GM19324 (cell line): ENCODE measurements at regions not wholly inside any gene's neighbourhood (a gene's known extent, or its start where the extent isn't known, plus 50 kb on each side); places are given as distances from the start of the nearest gene placed in this dataset.

Source experiments
- ATAC-seq: cut with Tn5 transposase; IDR thresholded peaks from one replicate; pipeline ENCODE4 v1.9.1; 2021; ENCODE audit warnings: mild to moderate bottlenecking, moderate library complexity; ENCODE audit not compliant: unreplicated experiment, low FRiP score

DNA sequence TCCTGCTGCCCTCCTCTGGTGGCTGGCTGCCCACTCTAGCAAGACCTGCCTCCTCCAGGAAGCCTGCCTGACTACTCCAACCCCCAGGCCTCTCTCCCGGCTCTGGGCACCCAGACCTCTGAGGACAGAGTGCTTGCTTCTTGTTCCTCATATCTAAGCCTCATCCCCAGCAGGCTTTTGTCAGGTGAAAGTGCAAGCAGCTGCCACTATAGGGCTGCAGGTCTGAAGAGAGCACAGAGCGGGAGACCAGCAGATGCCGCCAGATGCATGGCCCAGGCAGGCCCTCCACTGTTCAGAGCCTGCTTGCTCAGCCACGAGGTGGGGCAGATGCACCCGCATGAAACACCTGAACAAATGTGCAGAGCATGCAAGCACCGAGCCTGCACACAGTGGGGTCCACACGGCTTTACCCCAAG lies 73.0 kb downstream of the SERPINA3 start:
- no peak for ATAC-seq

DNA sequence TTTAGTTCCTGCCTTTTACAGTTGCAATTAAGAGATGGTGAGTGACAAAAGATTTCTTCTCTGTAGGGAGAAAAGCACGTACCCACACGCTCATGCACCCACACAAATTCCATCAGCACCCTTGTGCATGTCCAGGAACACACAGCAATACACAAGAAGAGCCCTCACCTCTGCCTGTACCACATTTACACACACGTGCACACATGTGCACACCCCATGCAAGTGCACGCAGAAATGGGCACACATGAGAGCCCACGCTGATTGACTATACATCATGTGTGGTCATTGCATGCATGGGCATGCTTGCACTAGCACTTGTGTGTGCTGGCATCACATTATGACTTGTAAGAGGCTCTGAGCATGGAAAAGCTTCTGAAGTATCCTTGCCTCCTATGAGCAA lies 70.5 kb downstream of the SERPINA3 start:
- ATAC-seq, result no peak

DNA sequence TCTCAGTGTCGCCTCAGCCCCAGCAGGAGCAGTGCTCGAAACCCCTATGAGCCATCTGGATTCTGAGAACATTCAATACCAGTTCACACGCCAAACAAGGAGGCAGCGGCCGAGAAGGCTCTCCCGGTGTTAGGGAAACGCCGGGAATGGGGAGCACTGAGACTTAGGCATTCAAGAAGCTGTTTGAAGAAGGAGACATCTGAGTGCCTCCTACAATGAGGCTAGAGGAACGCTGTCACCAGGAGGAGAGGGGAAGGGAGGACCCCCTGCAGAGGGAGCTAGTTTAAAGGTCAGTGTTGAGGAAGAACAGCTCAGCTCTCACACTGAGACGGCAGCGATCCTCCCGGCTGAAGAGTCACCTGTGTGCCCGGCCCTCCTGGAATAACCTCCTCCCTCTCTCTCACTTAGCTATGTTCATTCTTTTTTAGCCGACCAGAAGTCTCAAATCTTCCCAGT lies 69.9 kb downstream of the SERPINA3 start:
- no peak for ATAC-seq

DNA sequence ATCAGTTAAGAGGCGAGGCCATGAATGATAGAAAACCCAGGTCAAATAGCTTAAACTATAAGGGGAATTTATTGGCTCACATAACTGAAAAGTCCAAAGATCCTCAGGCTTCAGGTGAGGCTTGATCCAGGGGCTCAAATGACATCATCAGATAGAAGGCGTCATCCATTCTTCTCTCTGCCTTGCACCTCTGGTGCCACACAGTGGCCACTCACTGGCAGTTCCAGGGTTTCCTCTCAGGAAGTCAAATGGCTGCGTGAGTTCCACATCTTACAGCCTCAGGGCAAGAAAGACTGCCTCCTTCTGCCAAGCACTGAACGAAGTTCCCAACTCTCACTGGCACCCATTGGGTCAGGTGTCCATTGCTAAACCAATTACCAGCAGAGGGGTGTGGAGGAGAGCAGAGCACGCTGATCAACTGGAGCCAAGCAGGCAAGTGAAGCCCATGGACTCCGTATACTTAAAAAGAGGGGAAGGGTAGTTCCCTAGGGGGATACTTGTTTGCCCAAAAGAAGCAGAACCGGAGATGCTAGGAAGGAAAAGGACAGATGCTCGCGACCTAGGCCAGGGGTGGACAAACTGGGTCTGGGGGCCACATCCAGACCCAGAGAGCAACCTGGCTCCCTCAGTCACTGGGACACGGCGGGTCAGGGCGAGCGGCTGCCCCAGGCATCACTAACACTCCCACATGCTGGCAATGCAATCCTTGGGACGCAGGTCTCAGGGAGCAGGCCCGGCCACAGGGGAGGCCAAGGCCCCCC lies 69.3 kb downstream of the SERPINA3 start:
- ATAC-seq, result no peak

DNA sequence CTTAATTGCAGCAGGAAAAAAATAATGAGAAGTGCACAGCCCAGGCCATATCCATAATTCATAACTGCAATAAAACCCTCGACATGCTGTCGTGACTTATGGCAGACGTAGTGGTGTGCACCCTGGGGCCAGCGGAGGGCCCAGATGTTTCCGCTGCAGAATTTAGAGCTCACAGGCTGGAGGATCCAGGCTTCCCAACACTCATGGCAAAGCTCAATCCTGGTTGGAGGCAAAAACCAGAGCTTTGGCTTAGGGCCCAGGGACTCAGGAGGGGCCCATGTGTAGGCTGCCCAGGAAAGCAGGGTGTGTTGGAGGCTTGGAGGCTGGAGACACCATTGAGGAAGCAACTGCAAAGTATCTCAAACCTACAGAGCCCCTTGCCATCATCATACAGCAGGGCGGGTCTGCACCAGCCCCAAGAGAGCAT lies 68.7 kb downstream of the SERPINA3 start:
- no peak for ATAC-seq

DNA sequence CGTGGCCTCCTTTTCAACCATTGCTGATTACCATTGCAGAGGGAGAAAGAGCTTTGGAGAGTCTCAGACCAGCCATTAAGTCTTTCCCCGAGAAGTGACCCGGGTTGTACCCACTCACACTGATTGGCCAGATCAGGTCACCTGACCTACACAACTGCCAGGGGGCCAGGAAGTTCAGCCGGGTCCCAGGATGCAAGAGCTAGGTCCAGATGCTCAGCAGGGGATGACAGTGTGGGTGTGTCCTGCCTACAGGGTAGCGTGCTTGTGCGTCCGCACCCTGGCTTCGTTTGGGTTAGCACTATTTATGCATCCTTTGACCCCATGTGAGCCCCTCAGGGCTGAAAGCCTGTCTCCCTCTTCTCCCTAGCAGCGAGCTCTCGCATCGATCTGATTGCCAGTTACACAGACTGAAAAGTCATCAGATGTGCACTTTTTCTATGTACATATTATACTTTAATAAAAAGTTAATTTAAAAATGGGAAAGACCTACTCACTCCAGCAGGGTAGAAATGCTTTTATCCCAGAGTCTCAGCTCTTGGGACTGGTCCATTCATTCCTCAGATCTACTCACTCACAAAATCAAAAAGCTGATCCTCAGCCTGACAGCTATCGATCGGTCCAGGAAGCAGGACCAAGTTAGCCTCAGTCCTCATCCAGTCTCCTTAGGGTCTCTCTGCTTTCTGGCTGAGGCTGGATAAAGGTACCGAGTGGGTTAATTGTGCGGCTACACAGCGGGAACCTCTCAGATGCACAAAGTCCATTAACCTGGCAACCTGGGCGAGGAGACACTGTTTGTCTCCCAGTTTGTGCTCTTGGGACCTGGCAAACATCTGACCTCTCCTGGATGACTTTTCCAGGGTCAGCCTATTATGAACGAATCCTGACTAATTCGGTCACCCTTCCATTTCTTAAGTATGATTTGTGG lies 68.0 kb downstream of the SERPINA3 start:
- ATAC-seq, result no peak

DNA sequence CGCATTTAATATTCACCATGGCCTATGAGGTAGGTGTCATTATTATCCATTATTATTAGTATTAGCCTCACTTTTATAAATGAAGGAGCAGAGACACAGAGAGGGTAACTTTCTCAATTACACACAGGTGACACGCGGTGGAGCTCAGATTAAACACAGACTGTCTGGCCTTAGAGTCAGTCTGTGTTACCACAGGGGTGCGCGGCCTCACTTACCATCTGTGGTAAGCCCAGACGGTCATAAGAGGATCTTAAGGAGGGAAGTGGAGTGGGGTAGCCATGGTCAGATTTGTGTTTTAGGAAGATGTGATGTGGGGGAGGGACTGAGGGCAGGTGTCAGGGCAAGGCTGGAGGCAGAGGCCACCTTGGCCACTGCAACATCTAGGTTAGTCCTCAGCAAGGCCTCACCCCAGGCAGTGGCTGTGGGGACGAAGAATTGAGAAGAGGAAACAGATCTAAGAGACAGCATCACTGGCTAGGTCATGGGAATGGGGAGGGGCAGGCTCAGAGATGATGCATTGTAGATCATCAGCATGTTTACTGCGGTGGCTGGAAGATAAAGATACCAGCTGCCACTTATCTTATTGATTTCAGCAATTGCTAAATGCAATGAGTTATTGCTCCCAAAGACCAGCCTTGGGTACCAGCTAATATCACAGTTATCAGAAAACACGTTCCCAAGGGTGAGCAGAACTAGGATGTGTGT lies 67.1 kb downstream of the SERPINA3 start:
- ATAC-seq, result no peak

DNA sequence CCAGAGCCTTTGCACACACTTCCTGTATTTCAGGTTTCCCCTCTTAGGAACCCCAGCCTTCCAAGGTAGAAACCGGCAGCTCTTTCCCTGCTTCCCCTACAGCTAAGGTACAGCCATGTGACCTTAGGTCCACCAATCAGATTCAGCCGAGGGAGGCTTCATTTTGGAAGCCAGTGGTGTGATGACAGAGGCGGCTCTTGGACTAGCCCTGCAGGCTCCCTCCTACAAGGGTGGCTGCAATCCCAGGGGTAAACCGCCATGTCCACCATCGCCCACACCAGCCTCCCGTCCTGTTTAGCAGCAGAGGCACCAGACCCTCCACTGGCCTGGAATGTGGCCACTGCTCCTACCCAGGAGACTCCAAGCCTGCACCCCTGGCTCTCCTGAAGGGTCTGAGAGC lies 65.6 kb downstream of the SERPINA3 start:
- no peak for ATAC-seq

DNA sequence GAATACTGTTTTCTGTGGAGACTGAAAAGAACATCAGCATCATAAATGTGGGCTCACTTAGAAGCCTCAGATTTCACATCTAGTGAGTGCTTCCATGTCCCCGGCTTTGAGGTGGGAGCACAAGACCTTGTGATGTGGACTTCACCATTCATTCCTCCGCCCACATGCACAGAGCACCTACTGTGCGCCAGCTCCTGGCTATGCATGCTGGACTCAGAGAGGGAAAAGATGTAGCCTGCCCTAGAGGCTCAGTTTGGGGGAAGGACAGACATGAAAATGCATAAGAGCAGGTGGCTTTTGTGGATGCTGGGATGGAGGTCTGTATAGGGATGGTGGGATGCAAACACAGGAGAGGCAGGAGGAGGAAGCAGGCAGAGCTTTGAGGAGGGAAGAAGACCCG lies 65.0 kb downstream of the SERPINA3 start:
- no peak for ATAC-seq

DNA sequence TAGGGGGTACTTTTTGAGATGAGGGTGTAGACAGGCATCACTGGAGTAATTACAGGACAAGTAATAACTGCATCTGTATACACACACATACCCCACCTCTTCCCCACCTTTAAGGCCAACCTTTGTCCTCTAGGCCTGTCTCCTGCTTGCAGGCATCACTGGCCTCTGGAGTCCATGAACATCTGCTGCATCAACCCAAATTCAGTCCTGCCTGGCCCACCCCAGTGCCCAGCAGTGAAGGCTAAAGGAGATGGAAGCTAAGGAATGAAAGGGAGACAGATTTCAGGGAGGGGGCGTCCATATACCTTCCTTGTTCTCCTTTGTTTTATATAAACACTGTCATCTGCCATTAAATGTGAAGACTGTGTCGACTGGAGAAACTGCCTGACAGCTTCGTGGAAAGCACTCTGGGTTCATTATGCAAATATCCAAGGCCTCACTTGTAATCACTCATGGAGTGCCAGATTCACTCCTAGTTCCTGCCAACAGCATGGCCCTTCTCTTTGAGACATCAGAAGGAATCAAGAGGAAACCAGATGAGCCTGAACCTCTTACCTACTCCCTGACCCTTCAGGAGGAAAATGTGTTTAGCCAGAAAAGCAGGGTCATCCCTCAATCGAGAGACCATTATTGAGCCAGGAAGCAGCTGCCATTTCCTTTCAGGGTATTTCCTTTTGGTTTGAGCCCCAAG lies 64.4 kb downstream of the SERPINA3 start:
- ATAC-seq, result no peak

DNA sequence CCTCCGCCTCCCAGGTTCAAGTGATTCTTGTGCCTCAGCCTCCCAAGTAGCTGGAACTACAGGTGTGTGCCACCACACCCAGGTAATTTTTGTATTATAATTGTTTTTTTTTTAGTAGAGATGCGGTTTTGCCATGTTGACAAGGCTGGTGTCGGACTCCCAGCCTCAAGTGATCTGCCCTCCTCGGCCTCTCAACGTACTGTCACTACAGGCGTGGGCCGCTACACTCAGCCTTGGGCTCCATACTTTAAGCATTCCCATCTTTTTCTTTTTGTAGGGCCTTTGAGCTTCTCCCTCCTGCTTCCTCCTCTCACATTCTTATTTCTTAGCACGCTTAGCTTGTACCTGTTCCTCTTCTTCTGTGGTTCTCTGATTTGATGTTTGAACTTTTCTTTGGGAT lies 62.8 kb downstream of the SERPINA3 start:
- ATAC-seq, result no peak

DNA sequence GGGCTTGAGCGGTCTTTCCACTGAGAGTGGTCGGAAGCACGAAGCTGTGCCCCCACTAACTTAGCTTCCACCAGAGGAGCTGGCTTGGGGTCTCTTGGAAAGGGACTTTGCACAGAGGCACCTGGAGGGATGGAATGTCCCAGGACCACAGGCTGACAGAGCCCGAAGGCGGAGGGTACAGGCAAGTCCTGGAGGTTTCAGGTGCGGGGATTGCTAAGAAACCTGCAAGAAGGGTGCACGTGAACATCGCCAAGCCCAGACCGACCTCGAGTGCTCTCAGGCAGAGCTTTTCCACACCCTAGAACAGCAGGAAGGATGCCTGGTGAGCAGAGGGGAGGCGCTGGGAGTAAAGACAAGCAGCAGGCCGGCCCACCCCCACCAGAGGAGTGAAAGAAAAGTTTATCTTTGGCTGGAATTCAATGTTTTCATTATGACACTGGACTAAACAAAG lies 61.6 kb downstream of the SERPINA3 start:
- no peak for ATAC-seq
